BJ (cell line): ENCODE measurements at regions not wholly inside any gene's neighbourhood (a gene's known extent, or its start where the extent isn't known, plus 50 kb on each side); places are given as distances from the start of the nearest gene placed in this dataset.

Source experiments
- CTCF ChIA-PET: fragments of 350-600 bp; formaldehyde crosslinking; extraction: SDS; loops from one replicate; lab custom pipeline; 2021; ENCODE audit warnings: antibody characterized with exemption, inconsistent platforms; lab: Yijun Ruan, JAX
- POLR2A ChIA-PET: fragments of 300-600 bp; sonication (Branson Sonifier 250); formaldehyde crosslinking; extraction: SDS; loops from one replicate; lab custom pipeline; 2021; ENCODE audit warnings: antibody characterized with exemption; lab: Charles Lee
- DNase-seq: peaks from one replicate; pipeline ENCODE4 v3.0.0-alpha.2; 2011; ENCODE audit warnings: low read depth
- H3K27me3 ChIP-seq: 2 replicates; pipeline ENCODE4 v1.6.0; 2011; ENCODE audit warnings: low read length; ENCODE audit not compliant: control insufficient read depth, insufficient read depth
- H3K36me3 ChIP-seq: 2 replicates; pipeline ENCODE4 v1.5.1; 2011; ENCODE audit warnings: low read length; ENCODE audit not compliant: control insufficient read depth, insufficient read depth
- H3K4me3 ChIP-seq: 2 replicates; pipeline ENCODE4 v1.5.1; 2011; ENCODE audit warnings: low read depth, mild to moderate bottlenecking, control low read depth, low read length
- TF ChIP-seq, protein P1 (sequence below): IDR thresholded peaks from 2 replicates; pipeline ENCODE4 v1.5.1; 2011; ENCODE audit warnings: low read depth, mild to moderate bottlenecking, control low read depth, inconsistent platforms, low read length, moderate library complexity; ENCODE audit not compliant: insufficient read depth

DNA sequence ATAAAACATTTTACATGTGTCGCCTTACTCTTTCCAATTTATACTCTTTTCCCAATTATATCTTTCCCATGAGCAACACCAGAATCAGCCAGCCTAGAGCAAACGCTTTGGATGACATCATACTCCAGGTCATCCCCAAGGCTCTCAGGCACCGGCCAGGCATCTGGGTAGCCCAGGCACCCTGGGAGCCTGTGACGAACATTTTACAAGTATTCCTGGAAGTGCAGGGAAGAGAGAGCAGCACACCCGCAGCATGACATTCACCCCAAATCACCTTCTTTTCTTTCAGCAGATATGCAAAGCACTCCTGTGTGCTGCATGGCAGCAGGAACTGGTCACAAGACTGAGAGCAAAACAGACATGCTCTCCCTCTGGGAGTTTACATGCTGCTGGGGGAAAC lies 75.7 kb upstream of the SMIM23 start:
- no peak overlapping the region for H3K4me3 ChIP-seq
- DNase-seq: no peak
- no peaks in the 10 kb centered on the region for H3K36me3 ChIP-seq
- CTCF ChIA-PET: no interaction called here
- TF ChIP-seq, protein P1, sequence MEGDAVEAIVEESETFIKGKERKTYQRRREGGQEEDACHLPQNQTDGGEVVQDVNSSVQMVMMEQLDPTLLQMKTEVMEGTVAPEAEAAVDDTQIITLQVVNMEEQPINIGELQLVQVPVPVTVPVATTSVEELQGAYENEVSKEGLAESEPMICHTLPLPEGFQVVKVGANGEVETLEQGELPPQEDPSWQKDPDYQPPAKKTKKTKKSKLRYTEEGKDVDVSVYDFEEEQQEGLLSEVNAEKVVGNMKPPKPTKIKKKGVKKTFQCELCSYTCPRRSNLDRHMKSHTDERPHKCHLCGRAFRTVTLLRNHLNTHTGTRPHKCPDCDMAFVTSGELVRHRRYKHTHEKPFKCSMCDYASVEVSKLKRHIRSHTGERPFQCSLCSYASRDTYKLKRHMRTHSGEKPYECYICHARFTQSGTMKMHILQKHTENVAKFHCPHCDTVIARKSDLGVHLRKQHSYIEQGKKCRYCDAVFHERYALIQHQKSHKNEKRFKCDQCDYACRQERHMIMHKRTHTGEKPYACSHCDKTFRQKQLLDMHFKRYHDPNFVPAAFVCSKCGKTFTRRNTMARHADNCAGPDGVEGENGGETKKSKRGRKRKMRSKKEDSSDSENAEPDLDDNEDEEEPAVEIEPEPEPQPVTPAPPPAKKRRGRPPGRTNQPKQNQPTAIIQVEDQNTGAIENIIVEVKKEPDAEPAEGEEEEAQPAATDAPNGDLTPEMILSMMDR: no peak
- H3K27me3 ChIP-seq: no peaks in the 10 kb centered on the region; the same call in 1 of the 2 replicates
- POLR2A ChIA-PET: no interaction called here

- no peaks in the 10 kb centered on the region for H3K36me3 ChIP-seq
- no peaks in the 10 kb centered on the region; the same call in 1 of the 2 replicates for H3K27me3 ChIP-seq
- TF ChIP-seq, protein P1: no peak
- ChIA-PET CTCF (no interaction called here), POLR2A (no interaction called here)
- H3K4me3 ChIP-seq: no peak overlapping the region
- DNase-seq: no peak
Measured at GRCh38 chr5:171710451-171711024, 75.1 kb upstream of the SMIM23 start.

DNA sequence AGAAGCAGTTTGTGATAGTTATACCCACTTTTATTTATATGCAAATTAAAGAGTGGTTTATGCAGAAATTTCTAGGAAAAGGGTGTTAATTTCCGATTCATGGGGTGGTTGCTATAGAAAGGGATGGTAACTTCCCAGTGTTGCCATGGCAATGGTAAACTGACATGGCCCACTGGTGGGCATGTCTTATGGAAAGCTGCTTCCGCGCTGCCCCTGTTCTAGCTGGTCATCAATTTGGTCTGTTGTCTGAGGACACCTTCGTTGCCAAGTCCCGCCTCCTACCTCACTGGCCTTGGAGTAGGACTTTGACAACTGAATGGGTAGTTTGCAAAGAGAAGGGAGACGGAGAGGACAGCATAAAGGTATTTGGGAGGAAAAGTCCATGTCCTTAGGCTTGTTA lies 74.0 kb upstream of the SMIM23 start:
- POLR2A ChIA-PET: no interaction called here
- TF ChIP-seq, protein P1: no peak

DNA sequence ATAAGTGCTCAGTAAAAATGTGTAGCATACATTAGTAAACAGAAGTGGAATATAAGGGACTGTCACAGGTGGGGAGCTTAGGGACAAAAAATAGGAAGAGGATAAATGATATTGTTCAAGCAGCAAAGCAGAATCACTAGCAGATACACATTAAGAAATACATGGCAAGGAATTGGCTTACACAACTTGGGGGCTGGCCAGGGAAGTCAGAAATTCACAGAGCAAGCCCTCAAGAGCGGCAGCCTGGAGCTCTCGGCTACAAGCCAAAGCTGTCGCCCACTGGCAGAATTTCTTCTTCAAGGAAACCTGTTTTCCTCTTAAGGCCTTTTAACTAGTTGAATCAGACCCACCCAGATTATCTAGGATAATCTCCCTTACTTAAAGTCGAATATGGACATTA lies 73.0 kb upstream of the SMIM23 start:
- Histone ChIP-seq H3K36me3 (no peaks in the 10 kb centered on the region), H3K27me3 (no peaks in the 10 kb centered on the region; the same call in 1 of the 2 replicates), H3K4me3 (no peak overlapping the region)
- TF ChIP-seq, protein P1: no peak
- POLR2A ChIA-PET: no interaction called here
- CTCF ChIA-PET: no interaction called here
- DNase-seq: no peak

More for the DNA sequence above, 74.0 kb upstream of the SMIM23 start:
- DNase-seq: no peak
- Histone ChIP-seq H3K36me3 (no peaks in the 10 kb centered on the region), H3K4me3 (no peak overlapping the region), H3K27me3 (no peaks in the 10 kb centered on the region; the same call in 1 of the 2 replicates)
- CTCF ChIA-PET: interaction anchor here (0.6 kb wide), 1 partner anchor 10 kb away, joined by 3 read pairs; no protein-coding TSS in a partner anchor

GRCh38 chr5:171713152-171713551 lies 72.5 kb upstream of the SMIM23 start:
- DNase-seq: no peak
- Histone ChIP-seq H3K4me3 (no peak overlapping the region), H3K27me3 (no peaks in the 10 kb centered on the region; the same call in 1 of the 2 replicates), H3K36me3 (no peaks in the 10 kb centered on the region)
- TF ChIP-seq, protein P1: no peak
- ChIA-PET CTCF (no interaction called here), POLR2A (no interaction called here)
